HK-2 (cell line): ENCODE measurements at regions not wholly inside any gene's neighbourhood (a gene's known extent, or its start where the extent isn't known, plus 50 kb on each side); places are given as distances from the start of the nearest gene placed in this dataset.

Experiments used
- DNase-seq: peaks from one replicate; pipeline ENCODE4 v3.0.0-alpha.2; 2018; ENCODE audit not compliant: unreplicated experiment

DNA sequence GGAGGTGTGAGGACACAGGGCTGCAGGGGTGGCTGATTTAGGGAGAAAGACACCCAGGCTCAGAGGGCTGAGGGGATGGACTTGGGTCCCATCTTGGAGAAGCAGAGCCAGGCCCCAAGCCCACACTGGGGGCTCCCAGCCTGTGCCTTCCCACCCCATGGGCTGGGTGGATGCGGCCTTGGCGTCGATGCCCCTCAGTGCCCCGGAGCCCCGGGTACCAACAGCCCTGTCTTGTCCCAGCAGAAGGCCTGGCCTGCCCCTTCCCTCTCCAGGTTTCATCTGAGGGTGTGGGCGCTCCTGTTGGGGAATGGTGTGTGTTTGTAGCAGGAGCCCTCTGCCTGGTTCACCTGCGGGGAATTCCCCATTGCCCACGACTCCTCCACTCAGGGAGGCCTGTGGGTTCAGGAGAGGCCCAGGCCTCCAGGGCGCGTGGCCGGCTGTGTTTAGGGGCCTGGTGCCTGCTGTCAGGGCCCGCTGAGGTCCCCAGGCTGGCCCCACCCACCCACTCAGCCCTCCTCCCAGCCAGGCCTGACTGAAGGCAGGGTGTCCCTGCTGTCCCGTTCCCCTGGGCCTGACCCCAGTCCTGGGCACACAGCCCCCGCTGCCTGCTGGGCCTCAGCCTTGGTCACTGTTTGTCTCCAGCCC lies 51.1 kb upstream of the BEGAIN start:
- DNase-seq = no peak

DNA sequence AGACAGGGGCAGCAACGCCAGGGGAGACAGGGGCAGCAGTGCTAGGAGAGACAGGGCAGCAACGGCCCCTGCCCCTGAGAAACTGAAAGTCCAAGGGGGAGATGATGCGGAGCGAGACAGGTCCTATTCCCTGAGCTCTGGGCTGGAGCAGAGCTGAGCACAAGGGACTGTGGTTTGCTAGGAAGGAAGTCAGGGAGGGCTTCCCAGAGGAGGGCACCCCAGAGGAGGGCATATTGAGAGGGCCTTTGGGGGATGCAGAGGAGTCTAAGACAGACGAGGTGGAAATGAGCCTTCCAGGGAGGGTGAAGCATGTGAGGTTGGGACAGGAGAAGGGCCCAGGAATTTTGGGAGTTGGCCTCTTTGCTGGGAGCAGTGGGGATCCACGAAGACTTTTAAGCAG lies 52.1 kb upstream of the BEGAIN start:
- DNase-seq = no peak

DNA sequence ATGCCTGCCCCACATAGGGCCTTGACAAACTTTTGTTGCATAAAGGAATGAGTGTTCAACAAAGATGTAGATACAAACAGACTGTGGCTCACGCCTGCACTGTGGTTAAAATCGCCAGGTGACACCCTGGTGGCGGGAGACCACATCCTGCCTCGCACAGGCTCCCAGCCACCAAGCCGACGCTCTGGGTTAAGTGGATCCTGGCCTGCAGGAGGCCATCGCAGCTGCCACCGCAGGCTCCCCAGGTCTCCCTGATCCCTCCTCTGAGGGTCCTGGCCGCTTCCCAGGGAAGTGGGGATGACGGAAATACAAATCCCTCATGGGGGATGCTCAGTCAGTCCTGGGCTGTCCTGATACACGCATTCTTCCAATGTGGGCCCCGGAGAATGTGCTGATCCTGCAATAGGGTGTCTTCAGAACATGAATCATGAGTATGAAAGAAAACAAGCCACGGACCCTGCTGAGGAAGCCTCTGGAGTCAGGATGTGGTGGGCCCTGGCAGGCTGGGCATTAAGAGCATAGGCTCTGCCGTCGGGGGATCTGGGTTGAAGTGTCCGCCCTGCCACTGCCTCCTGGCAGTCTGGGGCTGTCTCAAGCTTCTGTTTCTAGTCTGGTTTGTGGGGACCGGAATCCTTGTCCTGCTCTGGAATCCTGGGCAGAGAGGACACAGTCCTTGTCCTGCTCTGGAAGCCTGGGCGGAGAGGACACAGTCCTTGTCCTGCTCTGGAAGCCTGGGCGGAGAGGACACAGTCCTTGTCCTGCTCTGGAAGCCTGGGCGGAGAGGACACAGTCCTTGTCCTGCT lies 53.5 kb upstream of the BEGAIN start:
- DNase-seq = peak; percentile 22

- DNase-seq = no peak
These were observed 54.1 kb upstream of the BEGAIN start for GRCh38 chr14:100641274-100641860.

- no peak for DNase-seq
These were observed 56.2 kb upstream of the BEGAIN start for GRCh38 chr14:100643426-100643825.

DNA sequence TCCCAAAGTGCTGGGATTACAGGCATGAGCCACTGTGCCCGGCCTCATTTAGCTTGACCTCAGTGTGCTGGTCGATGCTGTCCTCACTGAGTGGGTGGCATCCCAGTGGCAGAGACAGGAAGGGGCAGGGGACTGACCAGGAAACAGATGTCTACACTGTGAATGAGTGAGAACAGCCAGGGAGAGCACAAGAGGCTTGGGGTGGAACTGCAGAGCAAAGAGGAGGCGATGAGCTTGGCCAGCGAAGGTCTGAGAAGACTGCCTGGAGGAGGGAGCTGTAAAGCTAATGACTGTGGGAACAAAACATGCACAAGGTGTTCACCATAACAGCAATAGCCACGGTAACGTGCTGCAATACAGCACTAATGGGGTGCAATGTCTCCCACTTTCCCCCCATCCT lies 57.2 kb upstream of the BEGAIN start:
- DNase-seq = no peak

- no peak for DNase-seq
These were observed 57.6 kb upstream of the BEGAIN start for GRCh38 chr14:100644784-100645183.

GRCh38 chr14:100645196-100645981 lies 58.2 kb upstream of the BEGAIN start:
- DNase-seq = peak; percentile 89

GRCh38 chr14:100645982-100646314 lies 58.7 kb upstream of the BEGAIN start:
- DNase-seq = no peak

DNA sequence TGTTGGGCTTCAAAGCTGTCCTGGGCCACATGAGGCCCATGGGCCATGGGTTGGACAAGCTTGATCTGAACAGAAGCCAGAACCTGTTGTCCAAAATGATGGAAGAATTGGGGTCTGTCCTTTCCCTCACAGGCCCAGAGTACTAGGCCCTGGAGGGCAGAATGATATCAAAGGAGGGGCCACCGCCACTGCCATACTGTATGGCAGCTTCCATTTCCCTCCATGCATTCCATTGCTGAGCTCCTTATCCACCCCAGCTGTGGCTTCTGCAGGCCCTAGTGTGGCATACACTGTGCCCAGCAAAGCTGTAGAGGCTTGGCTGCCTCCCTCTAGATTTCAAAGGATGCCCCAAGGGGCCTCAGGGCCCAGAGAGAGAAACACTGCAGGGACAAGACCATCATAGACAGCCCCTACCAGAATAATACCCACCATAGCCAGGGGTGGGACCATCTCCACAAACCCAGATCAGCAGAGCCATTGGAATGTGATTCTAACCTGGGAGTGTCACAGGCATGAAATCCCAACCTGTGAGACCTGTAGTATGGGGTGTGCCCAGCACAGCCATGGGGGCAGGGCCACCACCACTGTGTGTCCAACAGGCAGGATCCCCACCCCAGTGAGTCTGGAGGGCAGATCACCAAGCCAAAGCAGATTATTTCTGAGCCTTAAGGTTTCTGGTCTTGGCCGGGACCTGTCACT lies 61.4 kb upstream of the BEGAIN start:
- no peak for DNase-seq

DNA sequence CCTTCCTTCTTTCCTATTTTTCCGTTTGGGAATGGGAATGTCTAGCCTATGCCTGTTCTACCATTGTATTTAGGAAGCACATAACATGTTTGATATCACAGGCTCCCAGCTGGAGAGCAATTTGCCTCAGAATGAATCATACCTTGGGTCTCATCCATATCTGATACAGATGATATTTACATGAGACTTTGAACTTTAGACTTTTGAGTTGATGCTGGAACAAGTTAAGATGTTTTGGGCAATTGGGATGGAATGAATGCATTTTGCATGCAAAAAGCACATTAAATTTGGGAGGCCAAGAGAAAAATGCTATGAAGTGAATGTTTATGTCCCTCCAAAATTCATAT lies 61.9 kb upstream of the BEGAIN start:
- no peak for DNase-seq

GRCh38 chr14:100651999-100652508 lies 64.8 kb upstream of the BEGAIN start:
- DNase-seq = no peak

GRCh38 chr14:100652744-100653143 lies 65.5 kb upstream of the BEGAIN start:
- no peak for DNase-seq

DNA sequence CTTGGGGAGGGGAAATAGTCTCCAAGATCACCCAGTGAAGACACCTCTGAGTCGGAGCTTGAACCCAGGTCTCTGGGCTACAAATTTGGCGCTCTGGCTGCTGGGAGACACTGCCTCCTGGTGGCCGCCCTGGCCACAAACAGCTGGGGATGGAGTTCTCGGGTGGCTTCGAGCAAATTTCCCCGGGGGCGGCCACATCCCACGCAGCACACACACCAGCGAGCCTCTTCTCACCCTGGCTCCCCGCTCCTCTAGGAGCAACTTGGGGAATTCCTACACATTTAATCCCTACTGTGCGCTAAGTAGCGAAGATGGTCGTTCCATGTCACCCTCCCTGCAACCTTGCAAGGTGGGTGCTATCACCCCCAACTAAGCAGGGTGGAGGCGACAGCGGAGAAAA lies 66.2 kb upstream of the BEGAIN start:
- DNase-seq = no peak

DNA sequence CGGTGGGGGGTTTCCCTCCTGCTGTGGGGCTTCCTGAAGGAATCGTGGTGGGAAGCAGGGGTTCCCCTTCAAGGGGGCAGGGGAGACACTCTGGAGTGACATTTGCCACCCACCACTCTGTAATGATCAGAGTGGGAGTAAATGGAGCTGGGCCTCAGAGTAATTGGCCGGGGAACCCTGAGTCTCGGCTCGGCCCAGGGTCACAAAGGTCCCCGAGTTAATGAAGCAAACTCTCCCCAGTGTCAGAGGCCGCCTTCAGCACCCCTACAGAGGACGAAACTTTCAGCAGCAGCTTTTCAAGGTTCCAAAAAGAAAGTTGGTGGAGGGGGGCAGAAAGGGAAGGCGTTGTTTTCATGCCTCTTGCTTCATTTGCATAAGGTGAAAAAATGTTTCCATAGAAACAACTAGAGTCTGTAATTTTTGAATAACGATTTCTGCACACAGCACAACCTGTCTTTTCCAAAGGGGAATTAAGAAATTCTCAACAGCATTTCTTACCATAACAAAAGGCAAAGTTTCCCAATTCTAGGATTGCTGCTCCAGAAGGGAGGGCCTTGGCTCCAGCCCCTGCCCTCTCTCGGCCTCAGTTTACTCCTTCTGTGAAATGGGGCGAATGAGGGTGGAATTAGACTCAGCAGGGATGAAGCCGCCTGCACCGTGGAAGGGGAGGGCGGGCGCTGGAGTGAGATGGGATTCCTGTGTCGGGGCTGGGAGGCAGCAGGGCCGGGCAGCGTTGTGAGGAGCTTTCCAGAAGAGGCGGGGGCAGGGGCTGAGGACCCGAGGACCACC lies 67.0 kb upstream of the BEGAIN start:
- DNase-seq = no peak

GRCh38 chr14:100654814-100655740 lies 67.9 kb upstream of the BEGAIN start:
- peak; percentile 13 for DNase-seq

DNA sequence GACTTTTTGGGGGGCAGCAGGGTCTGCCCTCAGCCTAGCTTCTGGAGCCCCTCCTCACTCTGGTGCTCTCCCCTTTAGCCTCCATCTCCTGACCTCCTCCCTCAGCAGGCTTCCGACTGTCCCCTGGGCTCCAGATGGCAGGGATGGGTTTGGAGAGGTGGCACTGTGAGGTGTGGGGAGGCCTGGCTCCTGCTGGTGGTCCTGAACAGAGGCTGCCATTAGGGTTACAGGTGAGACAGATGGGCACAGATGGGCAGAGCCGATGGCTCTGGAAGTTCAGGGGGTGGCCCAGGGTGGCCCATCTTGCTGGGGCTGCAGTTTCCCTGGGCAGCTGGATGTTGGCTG lies 68.5 kb upstream of the BEGAIN start:
- DNase-seq = no peak

DNA sequence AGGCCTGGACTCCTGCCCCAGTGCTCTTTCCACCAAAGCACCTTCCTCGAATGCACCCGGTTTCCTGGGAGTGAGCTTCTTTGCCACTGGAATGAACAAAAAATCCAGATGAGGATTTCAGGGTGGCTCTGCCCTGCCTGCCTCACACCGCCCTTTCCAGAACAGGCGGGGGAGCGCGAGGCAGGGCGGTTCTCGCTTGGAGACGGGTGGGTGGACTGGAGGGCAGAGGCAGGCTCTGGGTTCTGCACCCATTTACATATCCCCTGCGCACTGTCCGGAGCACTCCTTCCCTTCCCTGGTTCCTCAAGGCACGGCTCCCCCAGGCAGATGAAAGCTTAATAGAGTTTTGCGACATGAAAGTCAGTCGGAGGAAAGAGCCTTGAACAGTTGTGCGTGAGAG lies 69.7 kb upstream of the DLK1 start:
- no peak for DNase-seq

DNA sequence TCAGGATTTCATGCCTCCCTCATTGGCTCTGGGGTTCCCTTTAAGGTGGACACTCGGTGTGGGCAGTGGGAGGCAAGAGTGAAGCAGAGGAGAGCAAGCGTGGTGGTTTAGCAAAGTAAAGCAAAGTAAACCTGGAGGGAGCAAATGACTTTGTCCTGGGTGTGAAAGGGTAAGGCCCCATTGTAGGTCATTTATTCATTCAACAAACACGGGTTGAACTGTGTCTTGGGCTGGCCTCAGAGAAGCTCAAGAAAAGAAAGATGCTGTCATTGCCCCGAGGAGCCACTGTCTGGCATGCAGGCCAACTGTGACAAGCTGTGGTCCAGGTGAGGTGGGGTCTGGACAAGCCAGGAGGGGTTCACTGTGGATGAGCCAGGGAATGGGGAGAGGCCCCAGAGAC lies 68.9 kb upstream of the DLK1 start:
- DNase-seq = no peak
